Liver (tissue), 8 donors: ENCODE measurements at regions not wholly inside any gene's neighbourhood (a gene's known extent, or its start where the extent isn't known, plus 50 kb on each side); places are given as distances from the start of the nearest gene placed in this dataset.
A peak's percentile ranks its signal among the peaks of the same experiment; 100 is the strongest.

Experiments used
- DNase-seq: peaks from one replicate; pipeline ENCODE4 v3.0.0-alpha.2; 2017; ENCODE audit warnings: low spot score
- H3K27ac ChIP-seq, 2 donors: one replicate each; pipeline ENCODE4 v1.7.0; 2013; ENCODE audit warnings: inconsistent platforms in 2 of 2, low read length in 2 of 2, control low read depth in 1 of 2, low read depth in 1 of 2, mild to moderate bottlenecking in 1 of 2
- H3K27me3 ChIP-seq, 4 donors: one replicate each; pipeline versions ENCODE4 v1.6.1 to v1.7.0; 2013; ENCODE audit warnings: low read length in 3 of 4, inconsistent platforms in 1 of 4, mild to moderate bottlenecking in 1 of 4, moderate library complexity in 1 of 4; ENCODE audit not compliant: control insufficient read depth in 4 of 4, insufficient read depth in 4 of 4
- H3K36me3 ChIP-seq, 4 donors: one replicate each; pipeline versions ENCODE4 v1.6.1 to v1.7.0; 2013; ENCODE audit warnings: low read length in 3 of 4, mild to moderate bottlenecking in 3 of 4, low read depth in 1 of 4, moderate library complexity in 1 of 4; ENCODE audit not compliant: control insufficient read depth in 4 of 4, insufficient read depth in 3 of 4
- H3K4me1 ChIP-seq, 4 donors: one replicate each; pipeline versions ENCODE4 v1.6.1 to v1.7.0; 2013; ENCODE audit warnings: low read length in 3 of 4, mild to moderate bottlenecking in 3 of 4, moderate library complexity in 1 of 4; ENCODE audit not compliant: control insufficient read depth in 4 of 4, insufficient read depth in 4 of 4
- H3K4me3 ChIP-seq, 3 donors: one replicate each; pipeline versions ENCODE4 v1.6.1 to v1.7.0; 2013; ENCODE audit warnings: low read length in 3 of 3, control low read depth in 1 of 3, low read depth in 1 of 3, mild to moderate bottlenecking in 1 of 3
- H3K9ac ChIP-seq, 2 donors: one replicate each; pipeline ENCODE4 v1.7.0; 2013; ENCODE audit warnings: low read length in 2 of 2, mild to moderate bottlenecking in 2 of 2, moderate library complexity in 2 of 2, control low read depth in 1 of 2, low read depth in 1 of 2
- H3K9me3 ChIP-seq, 4 donors: one replicate each; pipeline versions ENCODE4 v1.6.1 to v1.7.0; 2013; ENCODE audit warnings: low read length in 3 of 4; ENCODE audit not compliant: control insufficient read depth in 4 of 4
- CTCF ChIP-seq: fragments of 150-350 bp; IDR thresholded peaks from 2 replicates; pipeline ENCODE4 v1.5.1; 2017; ENCODE audit warnings: improper control_type of control experiment, low read depth, low read length; ENCODE audit not compliant: missing input control
- EGR1 ChIP-seq, 2 donors: IDR thresholded peaks; 2 replicates each; pipeline ENCODE4 v1.6.1; 2016 to 2018; ENCODE audit warnings: antibody characterized with exemption in 2 of 2, low read depth in 2 of 2
- FOXA1 ChIP-seq: IDR thresholded peaks from 2 replicates; pipeline ENCODE4 v1.6.1; 2016; ENCODE audit warnings: antibody characterized with exemption
- FOXA2 ChIP-seq: IDR thresholded peaks from 2 replicates; pipeline ENCODE4 v1.6.1; 2016; ENCODE audit warnings: antibody characterized with exemption
- HNF4A ChIP-seq, 2 donors: conservative IDR thresholded peaks; 2 replicates each; pipeline ENCODE4 v1.6.1; 2016; ENCODE audit warnings: antibody characterized with exemption in 2 of 2, mild to moderate bottlenecking in 2 of 2
- HNF4G ChIP-seq: IDR thresholded peaks from 2 replicates; pipeline ENCODE4 v1.6.1; 2016; ENCODE audit warnings: antibody characterized with exemption
- MAX ChIP-seq: IDR thresholded peaks from 2 replicates; pipeline ENCODE4 v1.6.1; 2016; ENCODE audit warnings: antibody characterized with exemption
- NR2F2 ChIP-seq: IDR thresholded peaks from 2 replicates; pipeline ENCODE4 v1.6.1; 2016; ENCODE audit warnings: antibody characterized with exemption
- REST ChIP-seq: IDR thresholded peaks from 2 replicates; pipeline ENCODE4 v1.6.1; 2016; ENCODE audit warnings: antibody characterized with exemption, mild to moderate bottlenecking
- TAF1 ChIP-seq: conservative IDR thresholded peaks from 2 replicates; pipeline ENCODE4 v1.6.1; 2016; ENCODE audit warnings: antibody characterized with exemption, mild to moderate bottlenecking
- WGBS: extraction: QIAGEN DNeasy Blood & Tissue Kit; methylation state at CpG from one replicate; pipeline ENCODE4 v1.1.7; 2013; 5-methylcytosine and 5-hydroxymethylcytosine counted together
- TF ChIP-seq, protein P1 (sequence below): IDR thresholded peaks from 2 replicates; pipeline ENCODE4 v1.6.1; 2016; ENCODE audit warnings: antibody characterized with exemption
- donor health status: healthy.
- donor health status: healthy.
- donor health status: healthy.
- donor health status: healthy.
- donor health status: healthy.

DNA sequence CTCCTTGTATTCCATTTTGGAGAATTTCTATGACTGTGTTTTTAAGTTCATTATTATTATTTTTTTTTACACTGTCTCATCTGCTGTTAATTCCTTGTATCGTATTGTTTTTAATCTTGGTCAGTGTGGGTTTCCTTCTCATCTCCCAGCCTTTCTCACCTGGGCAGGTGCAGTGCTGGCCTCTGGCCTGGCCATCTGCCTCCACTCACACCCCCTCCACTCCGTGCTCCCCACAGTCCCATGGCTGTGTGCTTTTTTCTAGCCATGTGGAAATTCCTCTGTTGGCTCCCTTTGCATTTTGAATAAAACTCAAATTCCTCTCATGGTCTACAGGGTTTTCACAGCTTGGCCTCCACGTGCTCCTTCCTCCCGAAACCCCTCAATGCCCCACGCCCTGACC is 50.3 kb upstream of the LINC01488 start:
- TF ChIP-seq MAX (no peak), CTCF (no peak), HNF4G (no peak), HNF4A (conservative IDR thresholded peaks at IDR 0.05) (no peak), EGR1 (IDR thresholded peaks at IDR 0.05; ENCODE audit: low read depth in 2 of 2) (no peak), NR2F2 (no peak), FOXA2 (no peak), TAF1 (no peak), FOXA1 (no peak), REST (no peak)
- TF ChIP-seq, protein P1, sequence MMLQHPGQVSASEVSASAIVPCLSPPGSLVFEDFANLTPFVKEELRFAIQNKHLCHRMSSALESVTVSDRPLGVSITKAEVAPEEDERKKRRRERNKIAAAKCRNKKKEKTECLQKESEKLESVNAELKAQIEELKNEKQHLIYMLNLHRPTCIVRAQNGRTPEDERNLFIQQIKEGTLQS: no peak
- no peak for DNase-seq
- Histone ChIP-seq H3K9ac (peak overlapping the region in 1 of 2 donors; percentile 18), H3K36me3 (no peaks in the 10 kb centered on the region), H3K4me3 (no peak overlapping the region), H3K27me3 (no peaks in the 10 kb centered on the region), H3K27ac (no peak overlapping the region), H3K4me1 (peaks cover 20 to 32% (median 26%) of the 10 kb centered on the region in 4 donors), H3K9me3 (no peaks in the 10 kb centered on the region)
- WGBS: 91% methylated on average over 5 of the region's 5 CpGs
